ENCODE measurements at regions not wholly inside any gene's neighbourhood (a gene's known extent, or its start where the extent isn't known, plus 50 kb on each side); places are given as distances from the start of the nearest gene placed in this dataset.
"Not testable (repeated sequence)": the region's sequence is repeated elsewhere in the genome, so short reads cannot be mapped to it uniquely, and the experiment has no call there.

GRCh38 chr2:11072550-11072949 lies 82.7 kb upstream of the SLC66A3 start:
- DNase-seq (ENCODE audit: low read depth): no peak

DNA sequence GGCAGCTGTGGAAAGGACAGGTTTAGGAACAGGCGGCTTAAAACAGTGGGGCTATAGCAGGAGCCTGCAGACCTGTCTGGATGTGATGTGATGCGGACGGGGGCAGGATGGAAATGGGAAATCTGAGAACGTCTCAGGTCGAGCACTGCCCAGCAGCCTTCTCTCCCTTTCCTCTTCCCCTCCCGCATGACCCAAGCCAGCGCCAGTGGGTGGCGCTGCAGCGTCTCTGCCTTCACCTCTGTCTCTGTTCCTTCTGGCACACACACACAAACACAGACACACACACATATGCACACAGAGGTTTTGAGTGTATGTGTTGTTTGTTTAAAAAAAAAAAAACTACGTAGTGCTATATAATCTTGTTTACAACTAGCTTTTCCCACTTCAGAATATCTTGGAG lies 82.0 kb upstream of the SLC66A3 start:
- no peak for DNase-seq (ENCODE audit: low read depth)

GRCh38 chr2:11073776-11074175 lies 81.5 kb upstream of the SLC66A3 start:
- no peak for DNase-seq (ENCODE audit: low read depth)

- DNase-seq (ENCODE audit: low read depth): no peak
These were observed 80.9 kb upstream of the SLC66A3 start for GRCh38 chr2:11074246-11074820.

- no peak for DNase-seq (ENCODE audit: low read depth)
These were observed 80.0 kb upstream of the SLC66A3 start for GRCh38 chr2:11075221-11075620.

GRCh38 chr2:11077411-11077810 lies 77.9 kb upstream of the SLC66A3 start:
- DNase-seq (ENCODE audit: low read depth): no peak

DNA sequence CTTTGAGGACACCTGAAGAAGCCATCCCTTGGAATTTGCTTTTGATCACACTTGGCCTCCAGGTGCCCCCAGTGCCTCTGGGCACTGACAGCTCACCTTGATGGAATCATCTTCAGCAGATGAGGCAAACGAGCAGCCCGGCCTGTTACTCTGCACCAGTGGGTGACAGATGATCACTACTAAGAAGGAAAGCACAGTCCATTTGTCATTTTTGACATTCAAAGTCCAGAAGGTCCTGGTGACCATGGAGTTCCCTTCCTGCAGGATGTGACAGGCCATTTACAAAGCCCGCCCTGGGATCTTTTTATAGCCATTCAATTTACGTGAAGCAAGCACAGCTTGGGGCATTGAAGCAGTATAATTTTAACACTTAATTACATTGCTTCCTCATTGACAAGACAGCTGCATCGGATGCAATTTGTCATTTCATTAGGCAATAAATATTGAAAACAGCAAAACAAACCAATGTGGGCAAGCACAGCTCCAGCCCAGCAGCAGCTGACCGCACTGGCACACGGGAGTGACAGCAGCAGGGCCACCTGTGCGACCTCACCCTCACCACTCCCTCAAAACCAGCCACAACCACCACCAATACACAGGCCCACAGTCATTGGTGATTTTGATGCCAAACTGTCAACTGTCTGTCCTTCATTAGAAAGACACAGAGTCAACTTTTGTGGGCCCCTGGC lies 76.0 kb upstream of the SLC66A3 start:
- DNase-seq (ENCODE audit: low read depth): no peak

GRCh38 chr2:11080253-11081115 lies 74.8 kb upstream of the SLC66A3 start:
- no peak for DNase-seq (ENCODE audit: low read depth)

GRCh38 chr2:11082880-11083279 lies 72.4 kb upstream of the SLC66A3 start:
- DNase-seq (ENCODE audit: low read depth): no peak

DNA sequence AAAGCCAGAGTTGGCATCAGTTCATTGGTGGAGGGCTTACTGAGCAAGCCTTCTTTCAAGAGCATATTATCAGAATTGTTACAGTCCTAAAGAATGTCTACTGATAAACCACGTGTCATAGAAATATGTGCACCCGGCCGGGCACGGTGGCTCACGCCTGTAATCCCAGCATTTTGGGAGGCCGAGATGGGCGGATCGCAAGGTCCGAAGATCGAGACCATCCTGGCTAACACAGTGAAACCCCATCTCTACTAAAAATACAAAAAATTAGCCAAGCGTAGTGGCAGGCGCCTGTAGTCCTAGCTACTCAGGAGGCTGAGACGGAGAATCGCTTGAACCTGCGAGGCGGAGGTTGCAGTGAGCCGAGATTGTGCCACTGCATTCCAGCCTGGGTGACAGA lies 66.4 kb upstream of the SLC66A3 start:
- not testable (repeated sequence) for DNase-seq (ENCODE audit: low read depth)

- DNase-seq (ENCODE audit: low read depth): no peak
These were observed 65.1 kb upstream of the SLC66A3 start for GRCh38 chr2:11090187-11090586.

- DNase-seq (ENCODE audit: low read depth): no peak
These were observed 62.4 kb upstream of the SLC66A3 start for GRCh38 chr2:11092701-11093335.

DNA sequence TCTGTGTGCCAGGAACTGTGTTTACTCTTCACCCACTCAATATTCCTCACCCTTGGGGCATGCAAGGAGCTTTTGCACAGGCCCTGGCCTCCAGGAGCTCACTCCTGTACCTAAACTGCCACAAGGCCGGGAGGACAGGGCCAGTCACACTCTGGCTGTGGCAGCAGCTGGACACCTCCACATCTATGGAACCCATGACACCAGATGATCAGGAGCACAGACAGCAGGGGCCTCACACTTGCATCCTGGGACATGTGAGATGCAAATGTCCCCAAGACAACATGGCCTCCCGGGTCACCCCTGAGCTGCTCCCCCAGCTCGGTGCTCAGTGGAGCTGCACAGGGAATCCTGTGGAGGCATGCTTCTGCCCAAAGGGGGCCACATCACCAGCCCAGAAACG lies 61.8 kb upstream of the SLC66A3 start:
- DNase-seq (ENCODE audit: low read depth): no peak

- no peak for DNase-seq (ENCODE audit: low read depth)
These were observed 61.1 kb upstream of the SLC66A3 start for GRCh38 chr2:11094021-11094810.

- no peak for DNase-seq (ENCODE audit: low read depth)
These were observed 58.7 kb upstream of the SLC66A3 start for GRCh38 chr2:11096591-11096990.

DNA sequence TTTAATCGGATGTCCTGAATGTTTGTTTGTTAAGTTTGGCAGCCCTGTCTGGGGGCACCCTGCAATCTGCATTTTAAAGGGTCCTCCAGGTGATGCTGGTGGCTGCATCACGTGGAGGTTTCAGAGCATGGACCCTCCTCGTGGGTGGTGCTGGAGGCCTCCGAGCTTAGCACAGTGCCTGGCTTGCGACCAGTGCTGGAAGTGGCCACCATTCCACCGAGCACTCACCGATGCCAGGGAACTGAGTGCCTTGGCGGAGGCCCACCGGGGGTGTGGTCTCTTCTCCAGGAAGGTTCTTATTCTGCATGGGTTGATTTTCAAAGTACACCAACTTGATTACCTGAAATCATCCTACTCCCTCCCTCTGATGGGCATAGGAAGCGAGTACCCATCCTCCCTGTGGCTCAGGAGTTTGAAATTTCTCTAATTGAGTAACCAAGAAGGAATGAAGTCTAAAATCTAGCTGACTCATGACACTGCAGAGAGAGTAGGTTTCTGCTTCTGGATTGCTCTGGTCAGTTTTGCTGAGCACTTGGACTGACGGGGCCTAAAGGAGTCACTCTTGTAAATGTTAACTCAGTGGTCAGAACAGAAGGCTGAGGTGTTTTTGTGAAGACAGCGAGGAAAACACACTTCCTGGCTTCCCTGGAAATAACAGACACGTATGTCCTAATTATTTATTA lies 58.1 kb upstream of the SLC66A3 start:
- DNase-seq (ENCODE audit: low read depth): peak; percentile 49

DNA sequence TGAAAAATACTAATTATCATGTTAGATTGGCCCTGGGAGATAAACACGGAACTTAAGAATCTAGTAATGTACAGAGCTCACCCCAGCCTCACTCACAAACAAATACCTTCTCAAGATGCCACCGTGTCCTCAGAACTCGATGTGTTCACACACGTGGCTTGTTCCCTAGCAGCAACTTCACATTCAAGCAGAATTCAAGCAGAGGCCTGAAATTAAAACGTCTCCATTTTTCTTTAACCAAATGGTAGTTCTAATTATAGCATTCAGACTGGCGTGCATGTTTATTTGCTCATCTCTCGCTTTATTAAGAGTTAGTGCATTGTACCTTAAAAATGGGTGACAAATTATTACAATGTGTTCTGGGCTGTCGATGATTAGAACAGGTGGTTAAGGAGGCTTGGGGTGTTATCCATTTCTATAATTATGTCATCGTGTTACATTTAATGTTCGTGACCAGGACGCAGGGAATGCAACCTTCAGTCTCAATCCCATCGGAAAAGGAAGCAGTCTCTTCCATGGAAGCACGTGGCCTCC lies 57.3 kb upstream of the SLC66A3 start:
- no peak for DNase-seq (ENCODE audit: low read depth)

GRCh38 chr2:11099122-11100065 lies 55.9 kb upstream of the SLC66A3 start:
- no peak for DNase-seq (ENCODE audit: low read depth)

DNA sequence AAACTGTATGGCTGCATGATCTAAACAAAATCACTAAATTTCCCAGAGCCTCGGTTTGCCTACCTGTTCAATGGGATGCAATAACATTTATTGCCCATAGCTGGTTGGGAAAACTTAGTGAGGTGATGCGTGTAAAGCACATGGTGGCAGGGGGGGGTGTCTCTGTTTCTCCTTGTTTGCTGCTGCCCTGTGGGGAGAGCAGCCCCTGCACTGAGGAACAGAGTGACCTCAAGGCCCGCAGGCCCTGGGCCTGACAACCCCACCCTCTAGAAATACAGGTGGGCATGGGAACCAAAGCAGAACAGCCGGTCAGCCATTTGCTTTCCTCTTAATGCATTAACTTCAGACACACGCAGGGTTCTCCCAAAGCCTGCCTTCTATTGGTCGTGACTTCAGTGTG lies 55.1 kb upstream of the SLC66A3 start:
- no peak for DNase-seq (ENCODE audit: low read depth)

- no peak for DNase-seq (ENCODE audit: low read depth)
These were observed 54.3 kb upstream of the SLC66A3 start for GRCh38 chr2:11100976-11101375.

Measured in HS-5 (cell line).